NCI-H1092 (cell line): ENCODE measurements at regions not wholly inside any gene's neighbourhood (a gene's known extent, or its start where the extent isn't known, plus 50 kb on each side); places are given as distances from the start of the nearest gene placed in this dataset.
"Not testable (repeated sequence)": the region's sequence is repeated elsewhere in the genome, so short reads cannot be mapped to it uniquely, and the experiment has no call there.

Source experiments
- DNase-seq: peaks from one replicate; lab custom pipeline; 2025; lab: John Stamatoyannopoulos, UW

- DNase-seq = not testable (repeated sequence)
Measured at GRCh38 chr7:69393912-69394311, 204.4 kb upstream of the AUTS2 start.

GRCh38 chr7:69395061-69395714, 203.1 kb upstream of the AUTS2 start:
- DNase-seq = no peak

- no peak for DNase-seq
Measured at GRCh38 chr7:69398986-69399385, 199.3 kb upstream of the AUTS2 start.

- no peak for DNase-seq
Measured at GRCh38 chr7:69399401-69399800, 198.9 kb upstream of the AUTS2 start.

GRCh38 chr7:69402696-69403095, 195.6 kb upstream of the AUTS2 start:
- DNase-seq = no peak

- DNase-seq = peak; percentile 22
Measured at GRCh38 chr7:69403169-69403568, 195.1 kb upstream of the AUTS2 start.

- DNase-seq = no peak
Measured at GRCh38 chr7:69411018-69411417, 187.3 kb upstream of the AUTS2 start.

GRCh38 chr7:69411466-69411865, 186.8 kb upstream of the AUTS2 start:
- DNase-seq = no peak

GRCh38 chr7:69412331-69413146, 185.7 kb upstream of the AUTS2 start:
- no peak for DNase-seq

GRCh38 chr7:69414555-69414954, 183.7 kb upstream of the AUTS2 start:
- no peak for DNase-seq

- DNase-seq = no peak
Measured at GRCh38 chr7:69418869-69419670, 179.2 kb upstream of the AUTS2 start.

GRCh38 chr7:69419934-69420333, 178.3 kb upstream of the AUTS2 start:
- no peak for DNase-seq

GRCh38 chr7:69422574-69422985, 175.7 kb upstream of the AUTS2 start:
- peak; percentile 16 for DNase-seq

- no peak for DNase-seq
Measured at GRCh38 chr7:69426705-69427104, 171.6 kb upstream of the AUTS2 start.

- DNase-seq = no peak
Measured at GRCh38 chr7:69428089-69428488, 170.2 kb upstream of the AUTS2 start.

GRCh38 chr7:69429911-69430383, 168.3 kb upstream of the AUTS2 start:
- peak; percentile 92 for DNase-seq

- peak; percentile 82 for DNase-seq
Measured at GRCh38 chr7:69430384-69431021, 167.8 kb upstream of the AUTS2 start.

GRCh38 chr7:69431626-69432025, 166.6 kb upstream of the AUTS2 start:
- DNase-seq = no peak

- DNase-seq = not testable (repeated sequence)
Measured at GRCh38 chr7:69432276-69432675, 166.0 kb upstream of the AUTS2 start.

GRCh38 chr7:69433081-69433480, 165.2 kb upstream of the AUTS2 start:
- DNase-seq = no peak

- no peak for DNase-seq
Measured at GRCh38 chr7:69434398-69434815, 163.9 kb upstream of the AUTS2 start.

GRCh38 chr7:69435711-69436110, 162.6 kb upstream of the AUTS2 start:
- DNase-seq = no peak
